DMS79 (cell line): ENCODE measurements at regions not wholly inside any gene's neighbourhood (a gene's known extent, or its start where the extent isn't known, plus 50 kb on each side); places are given as distances from the start of the nearest gene placed in this dataset.
"Not testable (repeated sequence)": the region's sequence is repeated elsewhere in the genome, so short reads cannot be mapped to it uniquely, and the experiment has no call there.

Experiments
- DNase-seq: peaks from one replicate; lab custom pipeline; 2025; lab: John Stamatoyannopoulos, UW

GRCh38 chr4:31016322-31017061 is 296.3 kb downstream of the PCDH7 start:
- no peak for DNase-seq

- no peak for DNase-seq
Measured at GRCh38 chr4:31020363-31020762, 300.2 kb downstream of the PCDH7 start.

- DNase-seq: no peak
Measured at GRCh38 chr4:31021008-31021407, 300.8 kb downstream of the PCDH7 start.

GRCh38 chr4:31022702-31023101 is 302.5 kb downstream of the PCDH7 start:
- DNase-seq: no peak

GRCh38 chr4:31023109-31023508 is 302.9 kb downstream of the PCDH7 start:
- DNase-seq: no peak

GRCh38 chr4:31023742-31024141 is 303.6 kb downstream of the PCDH7 start:
- no peak for DNase-seq

- not testable (repeated sequence) for DNase-seq
Measured at GRCh38 chr4:31024781-31025180, 304.6 kb downstream of the PCDH7 start.

- DNase-seq: no peak
Measured at GRCh38 chr4:31026256-31026655, 306.1 kb downstream of the PCDH7 start.

- DNase-seq: no peak
Measured at GRCh38 chr4:31034550-31034949, 314.4 kb downstream of the PCDH7 start.

GRCh38 chr4:31035761-31036160 is 315.6 kb downstream of the PCDH7 start:
- no peak for DNase-seq

GRCh38 chr4:31037703-31038102 is 317.5 kb downstream of the PCDH7 start:
- DNase-seq: no peak

GRCh38 chr4:31039382-31039781 is 319.2 kb downstream of the PCDH7 start:
- DNase-seq: no peak

GRCh38 chr4:31040106-31040505 is 319.9 kb downstream of the PCDH7 start:
- DNase-seq: no peak

GRCh38 chr4:31041385-31041784 is 321.2 kb downstream of the PCDH7 start:
- DNase-seq: no peak

GRCh38 chr4:31041853-31042252 is 321.7 kb downstream of the PCDH7 start:
- no peak for DNase-seq

GRCh38 chr4:31043382-31044062 is 323.4 kb downstream of the PCDH7 start:
- no peak for DNase-seq

GRCh38 chr4:31045151-31045550 is 325.0 kb downstream of the PCDH7 start:
- DNase-seq: no peak

- no peak for DNase-seq
Measured at GRCh38 chr4:31045724-31046318, 325.7 kb downstream of the PCDH7 start.

GRCh38 chr4:31051151-31051550 is 331.0 kb downstream of the PCDH7 start:
- no peak for DNase-seq

GRCh38 chr4:31051565-31051964 is 331.4 kb downstream of the PCDH7 start:
- DNase-seq: no peak

GRCh38 chr4:31052519-31052918 is 332.4 kb downstream of the PCDH7 start:
- DNase-seq: no peak

- DNase-seq: no peak
Measured at GRCh38 chr4:31053451-31053850, 333.3 kb downstream of the PCDH7 start.

GRCh38 chr4:31054295-31054694 is 334.1 kb downstream of the PCDH7 start:
- DNase-seq: no peak
